SIG-M5 treated with dmso at 0.1 percent for 504 hours (cell line): ENCODE measurements at regions not wholly inside any gene's neighbourhood (a gene's known extent, or its start where the extent isn't known, plus 50 kb on each side); places are given as distances from the start of the nearest gene placed in this dataset.

Experiments used
- DNase-seq: peaks from one replicate; lab custom pipeline; 2025; ENCODE audit not compliant: unreplicated experiment; lab: John Stamatoyannopoulos, UW

DNA sequence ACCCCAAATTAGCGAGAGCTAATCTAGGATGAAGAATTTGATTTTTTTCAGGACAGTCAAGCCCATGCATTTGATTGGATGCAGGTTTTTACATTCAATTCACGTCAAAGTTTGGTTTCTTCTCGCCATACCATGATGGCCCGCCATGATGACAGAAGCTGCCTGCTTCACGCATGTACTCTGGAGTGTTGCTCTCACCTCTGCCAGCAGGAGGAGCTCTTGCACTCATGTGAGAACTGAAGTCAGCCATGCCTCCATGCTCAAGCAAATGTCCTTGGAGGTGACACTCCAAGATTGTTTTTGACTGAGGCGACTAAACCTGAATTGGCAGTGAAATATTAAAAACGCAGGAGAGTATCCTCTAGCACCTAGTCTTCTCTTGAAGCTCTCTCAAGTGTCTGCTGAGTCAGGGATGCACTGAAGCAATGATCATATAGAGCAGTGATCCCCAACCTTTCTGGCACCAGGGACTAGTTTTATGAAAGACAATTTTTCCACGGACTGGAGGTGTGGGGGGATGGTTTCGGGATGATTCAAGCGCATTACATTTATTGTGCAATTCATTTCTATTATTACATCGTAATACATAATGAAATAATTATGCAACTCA, 120.9 kb downstream of the SAMMSON start:
- DNase-seq: peak; percentile 29

DNA sequence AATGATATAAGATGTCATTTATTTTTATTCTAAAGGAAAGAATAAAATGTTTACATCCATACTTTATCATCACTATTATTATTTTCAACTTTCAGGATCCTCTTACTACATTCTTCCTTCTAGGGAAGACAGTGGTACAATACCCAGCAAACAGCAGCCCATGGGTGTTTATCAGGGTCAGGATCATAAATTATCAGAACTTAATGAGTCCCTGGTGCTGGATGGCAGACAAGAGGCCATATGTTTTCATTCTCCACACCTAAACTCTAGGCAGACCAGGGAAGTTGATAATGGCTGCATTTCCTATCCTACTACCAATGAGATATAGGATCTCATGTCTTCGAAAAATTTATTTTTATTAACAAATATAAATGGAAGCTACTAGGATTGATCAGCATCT, 127.7 kb downstream of the SAMMSON start:
- no peak for DNase-seq

DNA sequence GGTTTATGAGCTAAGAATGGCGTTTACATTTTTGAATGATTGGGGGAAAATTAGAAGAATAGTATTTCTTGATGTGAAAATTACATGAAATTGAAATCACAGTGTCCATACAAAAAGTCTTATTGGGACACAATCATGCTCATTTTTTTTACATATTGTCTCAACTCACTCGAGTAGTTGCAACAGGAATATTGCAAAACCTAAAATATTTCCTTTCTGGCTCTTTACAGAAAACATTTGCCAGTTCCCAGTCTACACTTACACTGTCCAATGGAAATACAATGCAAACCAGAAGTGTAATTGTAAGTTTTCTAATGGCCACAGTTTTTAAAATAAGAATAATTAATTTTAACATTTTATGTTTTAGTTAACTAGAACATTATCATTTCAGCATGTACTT, 137.8 kb downstream of the SAMMSON start:
- no peak for DNase-seq

DNA sequence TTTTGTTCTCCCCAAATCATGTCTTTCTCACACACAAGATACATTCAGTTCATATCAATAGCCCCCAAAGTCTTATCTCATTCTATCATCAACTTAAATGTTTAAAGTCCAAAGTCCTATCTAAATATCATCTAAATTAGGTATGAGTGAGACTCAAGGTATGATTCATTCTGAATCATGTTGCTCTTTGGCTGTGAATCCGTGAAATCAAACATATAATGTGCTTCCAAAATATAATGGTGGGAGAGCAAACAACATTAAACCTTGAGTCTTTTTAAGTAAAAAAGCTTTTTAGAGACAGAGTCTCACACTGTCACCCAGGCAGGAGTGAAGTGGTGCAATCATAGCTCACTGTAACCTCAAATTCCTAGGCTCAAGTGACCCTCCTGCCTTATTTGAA, 139.1 kb downstream of the SAMMSON start:
- DNase-seq: no peak
